HepG2 (cell line): ENCODE measurements at regions not wholly inside any gene's neighbourhood (a gene's known extent, or its start where the extent isn't known, plus 50 kb on each side); places are given as distances from the start of the nearest gene placed in this dataset.

Experiments
- ATAC-seq: fragments of 200-7000 bp; cut with Tn5 transposase; 3 replicates; pipeline ENCODE4 v1.9.1; 2020; ENCODE audit warnings: mild to moderate bottlenecking, moderate library complexity
- BruUV-seq: library from RNA; stranded (reverse); fragments of 400-500 nt; replicated peaks from 2 replicates; lab custom pipeline; 2021; lab: Mats Ljungman, UMichigan
- CTCF ChIA-PET: fragments of 300-600 bp; formaldehyde crosslinking; extraction: SDS; loops from one replicate; lab custom pipeline; 2021; ENCODE audit warnings: low total read pairs, inconsistent platforms, low intra/inter-chr PET ratio; lab: Yijun Ruan, JAX
- POLR2A ChIA-PET: fragments of 350-600 bp; sonication (Branson Sonifier 250); formaldehyde crosslinking; loops from one replicate; lab custom pipeline; 2020; ENCODE audit warnings: antibody characterized with exemption, inconsistent platforms; lab: Yijun Ruan, JAX
- DNase-seq: peaks from one replicate; pipeline ENCODE4 v3.0.0-alpha.2; 2015; ENCODE audit warnings: low spot score
- FAIRE-seq: peaks from 3 replicates; lab custom pipeline; 2011; peaks lifted over from hg19 to GRCh38; lab: Jason Lieb, UNC
- H2AFZ ChIP-seq: one replicate; pipeline ENCODE4 v1.6.1; 2011; ENCODE audit warnings: low read length, inconsistent platforms
- H3K27ac ChIP-seq: fragments of 300-600 bp; 3 replicates; pipeline ENCODE4 v1.8.0; 2011; ENCODE audit warnings: mixed run types, mild to moderate bottlenecking, mixed read lengths, low read length, inconsistent platforms; ENCODE audit not compliant: insufficient read depth; ENCODE audit errors: extremely low read length
- H3K27me3 ChIP-seq, 2 experiments: fragments of 200-600 bp in 1 of 2; 2 replicates in 1 of 2; 3 replicates in 1 of 2; pipeline versions ENCODE4 v1.6.0 to v1.8.0; 2011; ENCODE audit warnings: low read length in 2 of 2, mild to moderate bottlenecking in 2 of 2, moderate library complexity in 2 of 2, inconsistent platforms in 1 of 2; ENCODE audit not compliant: insufficient read depth in 2 of 2, control insufficient read depth in 1 of 2
- H3K36me3 ChIP-seq, 2 experiments: fragments of 200-600 bp in 1 of 2; replicated peaks in 1 of 2; 2 replicates in 1 of 2; 3 replicates in 1 of 2; pipeline versions ENCODE4 v1.5.1 to v1.8.0; 2011; ENCODE audit warnings: low read length in 2 of 2, inconsistent platforms in 1 of 2; ENCODE audit not compliant: insufficient read depth in 2 of 2, control insufficient read depth in 1 of 2
- H3K4me1 ChIP-seq: 2 replicates; pipeline ENCODE4 v1.5.1; 2012; ENCODE audit warnings: low read length, inconsistent platforms; ENCODE audit not compliant: insufficient read depth
- H3K4me2 ChIP-seq: 2 replicates; pipeline ENCODE4 v1.6.0; 2011; ENCODE audit warnings: low read depth, low read length, inconsistent platforms
- H3K4me3 ChIP-seq, 3 experiments: fragments of 200-600 bp in 1 of 3; sonication (generic), shearing (Covaris generic) in 1 of 3; replicated peaks in 1 of 3; 2 replicates each; pipeline ENCODE4 v1.5.1; 2011 to 2016; ENCODE audit warnings: low read length in 3 of 3, inconsistent platforms in 2 of 3, low read depth in 2 of 3, mild to moderate bottlenecking in 2 of 3, control low read depth in 1 of 3, mixed read lengths in 1 of 3; ENCODE audit not compliant: insufficient read depth in 1 of 3
- H3K79me2 ChIP-seq: one replicate; pipeline ENCODE4 v1.6.1; 2011; ENCODE audit warnings: low read length, inconsistent platforms; ENCODE audit not compliant: insufficient read depth
- H3K9ac ChIP-seq: 2 replicates; pipeline ENCODE4 v1.6.0; 2011; ENCODE audit warnings: mild to moderate bottlenecking, low read depth, low read length, inconsistent platforms; ENCODE audit not compliant: insufficient read depth
- H3K9me3 ChIP-seq: 2 replicates; pipeline ENCODE4 v1.5.1; 2012; ENCODE audit warnings: mild to moderate bottlenecking, low read length
- H4K20me1 ChIP-seq: 2 replicates; pipeline ENCODE4 v1.6.0; 2011; ENCODE audit warnings: inconsistent platforms, mild to moderate bottlenecking, low read length, moderate library complexity; ENCODE audit not compliant: insufficient read depth
- ATF2 ChIP-seq: sonication (generic); formaldehyde crosslinking; IDR thresholded peaks from 2 replicates; pipeline ENCODE4 v1.4.0; 2020; ENCODE audit warnings: missing genetic modification reagents
- CREM ChIP-seq, 2 experiments: sonication (generic) in 1 of 2; formaldehyde crosslinking in 1 of 2; IDR thresholded peaks; 2 replicates each; pipeline versions ENCODE4 v1.4.0 to v1.6.1; 2016 to 2020; ENCODE audit warnings: antibody characterized with exemption in 1 of 2, mild to moderate bottlenecking in 1 of 2, missing genetic modification reagents in 1 of 2
- GMEB2 ChIP-seq: IDR thresholded peaks from 2 replicates; pipeline ENCODE4 v1.6.1; 2016; ENCODE audit warnings: missing biosample characterization, missing genetic modification reagents, low read depth
- MAF1 ChIP-seq: sonication (generic); formaldehyde crosslinking; IDR thresholded peaks from 2 replicates; pipeline ENCODE4 v1.5.0; 2020; ENCODE audit warnings: missing genetic modification reagents, borderline replicate concordance
- MEIS1 ChIP-seq: sonication (generic); formaldehyde crosslinking; IDR thresholded peaks from 2 replicates; pipeline ENCODE4 v1.9.0; 2021; ENCODE audit warnings: mild to moderate bottlenecking, missing genetic modification reagents, moderate library complexity, borderline replicate concordance
- NCOA2 ChIP-seq: sonication (generic); formaldehyde crosslinking; IDR thresholded peaks from 2 replicates; pipeline ENCODE4 v1.8.0; 2022; ENCODE audit warnings: inconsistent platforms
- NCOR1 ChIP-seq: fragments of 200-600 bp; sonication (generic); IDR thresholded peaks from 2 replicates; pipeline ENCODE4 v1.7.0; 2017; ENCODE audit warnings: antibody characterized with exemption, low read length, borderline replicate concordance
- NFKBIZ ChIP-seq: IDR thresholded peaks from 2 replicates; pipeline ENCODE4 v1.6.1; 2018; ENCODE audit warnings: missing genetic modification reagents, missing compliant biosample characterization
- TMF1 ChIP-seq: sonication (generic); formaldehyde crosslinking; IDR thresholded peaks from 2 replicates; pipeline ENCODE4 v1.8.1; 2022; ENCODE audit warnings: low read depth, missing genetic modification reagents
- ZNF205 ChIP-seq: IDR thresholded peaks from 2 replicates; pipeline ENCODE4 v1.6.1; 2018; ENCODE audit warnings: missing biosample characterization, missing genetic modification reagents
- WGBS: methylation state at CpG from one replicate; pipeline ENCODE4 v1.1.6; 2017; ENCODE audit warnings: low lambda C conversion rate; 5-methylcytosine and 5-hydroxymethylcytosine counted together
- in situ Hi-C: cut with HindIII; loops from 2 replicates; pipeline ENCODE4 v1.10.0; 2017; ENCODE audit warnings: low pct_unique_long_range_greater_than_20kb; ENCODE audit not compliant: extremely low pct_ligation_motif_present
- intact Hi-C: fragments of 100-400 bp; cut with micrococcal nuclease; formaldehyde crosslinking; loops from one replicate; pipeline ENCODE4 v1.10.0; 2022; ENCODE audit not compliant: unreplicated experiment
- TF ChIP-seq, protein P1 (sequence below): sonication (generic); formaldehyde crosslinking; IDR thresholded peaks from 2 replicates; pipeline ENCODE4 v1.4.0; 2020; ENCODE audit warnings: missing genetic modification reagents

DNA sequence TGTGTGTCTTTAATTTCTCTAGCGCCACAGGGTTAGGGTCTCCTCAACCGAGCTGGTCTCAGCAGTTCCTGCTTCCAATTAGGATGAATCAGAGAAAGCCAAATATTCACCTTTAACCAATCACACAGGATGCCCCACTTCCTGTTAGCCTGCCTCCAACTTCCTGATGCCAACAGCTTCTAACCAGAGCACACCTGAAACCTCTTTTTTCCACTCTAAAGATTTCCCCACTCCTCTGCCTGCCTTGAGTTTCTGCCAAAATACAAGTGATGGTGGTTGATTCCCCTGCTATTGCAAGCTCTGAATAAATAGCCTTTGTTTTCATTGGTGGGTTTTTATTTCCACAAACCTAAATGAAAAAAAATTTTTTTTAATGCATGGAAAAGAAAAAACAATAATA lies 144.7 kb upstream of the UST start:
- no peaks in the 10 kb centered on the region for H3K36me3 ChIP-seq
- H4K20me1 ChIP-seq, result no peaks in the 10 kb centered on the region
- H3K27ac ChIP-seq, result no peak overlapping the region
- TF ChIP-seq MEIS1 (CRISPR knock-in tag), result no peak
- no peak for TF ChIP-seq NCOA2 (CRISPR knock-in tag)
- TF ChIP-seq ZNF205 (CRISPR knock-in tag), result no peak
- TF ChIP-seq NCOR1, result no peak
- no peak for TF ChIP-seq MAF1
- TF ChIP-seq TMF1 (CRISPR knock-in tag), result no peak
- no peak for TF ChIP-seq NFKBIZ
- no peak for TF ChIP-seq CREM (IDR thresholded peaks at IDR 0.05)
- TF ChIP-seq CREM (CRISPR knock-in tag; IDR thresholded peaks at IDR 0.05), result no peak
- TF ChIP-seq GMEB2 (CRISPR knock-in tag), result no peak
- no peak for TF ChIP-seq ATF2
- TF ChIP-seq, protein P1, sequence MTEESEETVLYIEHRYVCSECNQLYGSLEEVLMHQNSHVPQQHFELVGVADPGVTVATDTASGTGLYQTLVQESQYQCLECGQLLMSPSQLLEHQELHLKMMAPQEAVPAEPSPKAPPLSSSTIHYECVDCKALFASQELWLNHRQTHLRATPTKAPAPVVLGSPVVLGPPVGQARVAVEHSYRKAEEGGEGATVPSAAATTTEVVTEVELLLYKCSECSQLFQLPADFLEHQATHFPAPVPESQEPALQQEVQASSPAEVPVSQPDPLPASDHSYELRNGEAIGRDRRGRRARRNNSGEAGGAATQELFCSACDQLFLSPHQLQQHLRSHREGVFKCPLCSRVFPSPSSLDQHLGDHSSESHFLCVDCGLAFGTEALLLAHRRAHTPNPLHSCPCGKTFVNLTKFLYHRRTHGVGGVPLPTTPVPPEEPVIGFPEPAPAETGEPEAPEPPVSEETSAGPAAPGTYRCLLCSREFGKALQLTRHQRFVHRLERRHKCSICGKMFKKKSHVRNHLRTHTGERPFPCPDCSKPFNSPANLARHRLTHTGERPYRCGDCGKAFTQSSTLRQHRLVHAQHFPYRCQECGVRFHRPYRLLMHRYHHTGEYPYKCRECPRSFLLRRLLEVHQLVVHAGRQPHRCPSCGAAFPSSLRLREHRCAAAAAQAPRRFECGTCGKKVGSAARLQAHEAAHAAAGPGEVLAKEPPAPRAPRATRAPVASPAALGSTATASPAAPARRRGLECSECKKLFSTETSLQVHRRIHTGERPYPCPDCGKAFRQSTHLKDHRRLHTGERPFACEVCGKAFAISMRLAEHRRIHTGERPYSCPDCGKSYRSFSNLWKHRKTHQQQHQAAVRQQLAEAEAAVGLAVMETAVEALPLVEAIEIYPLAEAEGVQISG, result no peak
- H3K4me3 ChIP-seq, result no peak overlapping the region
- no peak overlapping the region for H3K4me2 ChIP-seq
- 31% methylated on average over 2 of the region's 2 CpGs for WGBS
- BruUV-seq, result no TSS peak
- no peaks in the 10 kb centered on the region for H3K27me3 ChIP-seq
- no peaks in the 10 kb centered on the region for H3K79me2 ChIP-seq
- POLR2A ChIA-PET, result no interaction called here
- H3K4me1 ChIP-seq, result peaks cover 13% of the 10 kb centered on the region
- ATAC-seq, result no peak
- no peaks in the 10 kb centered on the region for H3K9me3 ChIP-seq
- intact Hi-C loops (no loop called here), in situ Hi-C loops (no loop called here)
- DNase-seq, result no peak
- H3K9ac ChIP-seq, result no peak overlapping the region
- H2AFZ ChIP-seq, result no peak overlapping the region
- CTCF ChIA-PET, result no interaction called here
- no peak for FAIRE-seq
